Activated naive CD4-positive, alpha-beta T cell treated with Interleukin-2 at 50 U/mL for 16 hours (primary cell): ENCODE measurements at regions not wholly inside any gene's neighbourhood (a gene's known extent, or its start where the extent isn't known, plus 50 kb on each side); places are given as distances from the start of the nearest gene placed in this dataset.

ENCODE experiments used
- DNase-seq: peaks from one replicate; pipeline ENCODE4 v3.0.0-alpha.2; 2020

DNA sequence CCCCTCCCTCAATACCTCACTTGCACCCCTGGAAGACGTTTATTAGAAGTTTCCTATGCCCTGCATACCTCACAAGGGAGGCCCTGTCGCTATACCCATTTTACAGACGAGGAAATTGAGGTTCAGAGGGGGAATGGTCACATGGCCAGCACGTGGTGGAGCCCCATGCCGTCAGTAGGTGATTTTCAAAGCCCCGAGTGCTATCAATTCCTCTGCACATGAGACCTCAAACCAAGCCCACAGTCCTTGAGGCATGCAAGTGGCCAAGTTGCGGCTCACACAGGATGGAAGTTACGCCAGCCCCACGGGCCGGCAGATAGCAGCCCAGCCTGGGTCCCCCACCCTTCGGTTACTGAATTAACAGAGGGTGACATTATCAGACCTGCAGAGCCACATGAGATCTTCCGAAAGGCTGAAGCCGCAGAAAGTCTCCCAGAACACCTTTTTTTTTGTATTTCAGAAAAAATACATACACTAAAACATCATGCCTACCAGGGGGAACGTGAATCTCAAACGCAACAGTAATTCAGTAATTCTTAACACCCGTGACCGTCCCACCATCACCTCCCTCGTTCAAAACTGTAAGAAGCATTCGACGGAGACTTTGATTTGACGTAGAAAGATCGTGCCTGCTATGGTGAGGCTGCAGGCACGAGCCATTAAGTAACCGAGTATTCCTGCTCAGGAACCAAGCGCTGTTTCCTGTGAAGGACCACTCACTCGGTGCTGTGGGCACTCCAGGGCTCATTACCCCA, 129.0 kb downstream of the RFLNA start:
- no peak for DNase-seq

DNA sequence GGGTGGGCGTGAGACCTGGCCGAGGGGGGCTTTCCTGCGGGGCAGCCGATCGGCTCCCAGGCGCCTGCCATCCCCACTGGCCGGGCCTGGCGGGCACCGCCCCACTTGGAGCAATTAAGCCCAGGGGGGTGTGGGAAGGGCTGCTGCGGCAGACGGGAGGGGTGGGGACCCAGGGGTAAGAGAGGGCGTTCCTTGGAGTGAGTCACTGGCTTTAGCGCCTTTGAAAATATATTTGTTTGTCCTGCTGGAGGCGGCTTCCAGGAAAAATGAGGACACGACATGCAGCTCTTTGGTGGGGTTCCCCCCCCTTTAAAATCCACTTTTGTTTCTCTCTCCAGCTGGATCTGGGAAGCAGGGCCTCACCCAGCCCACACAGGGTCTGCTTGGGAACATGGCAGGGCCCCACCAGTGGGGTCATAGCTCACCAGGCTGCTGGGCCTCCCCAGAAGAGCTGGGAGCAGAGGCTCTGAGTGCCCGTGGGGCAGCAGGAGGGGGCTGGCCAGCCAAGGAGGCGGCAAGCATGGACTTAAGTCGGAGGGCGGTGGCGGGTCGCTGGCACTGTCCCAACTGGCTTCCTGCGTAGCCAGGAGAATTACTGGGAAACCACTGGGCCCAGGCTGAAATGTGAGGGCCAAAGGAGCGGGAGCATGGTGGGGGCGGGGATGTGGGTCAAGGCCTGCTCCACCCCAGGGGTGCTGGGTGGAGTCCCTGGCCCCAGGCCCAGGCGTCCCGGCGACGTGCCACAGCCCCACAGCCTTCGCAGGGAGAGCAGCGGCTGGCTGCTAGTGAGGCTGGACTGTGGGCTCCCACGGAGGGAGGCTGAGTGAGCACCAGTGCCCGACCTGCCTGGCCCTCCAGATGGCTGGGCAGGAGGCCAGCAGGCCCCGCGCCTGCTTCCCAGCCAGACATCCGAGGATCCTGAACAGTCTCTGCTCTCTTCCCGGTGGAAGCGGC, 128.0 kb downstream of the RFLNA start:
- no peak for DNase-seq

DNA sequence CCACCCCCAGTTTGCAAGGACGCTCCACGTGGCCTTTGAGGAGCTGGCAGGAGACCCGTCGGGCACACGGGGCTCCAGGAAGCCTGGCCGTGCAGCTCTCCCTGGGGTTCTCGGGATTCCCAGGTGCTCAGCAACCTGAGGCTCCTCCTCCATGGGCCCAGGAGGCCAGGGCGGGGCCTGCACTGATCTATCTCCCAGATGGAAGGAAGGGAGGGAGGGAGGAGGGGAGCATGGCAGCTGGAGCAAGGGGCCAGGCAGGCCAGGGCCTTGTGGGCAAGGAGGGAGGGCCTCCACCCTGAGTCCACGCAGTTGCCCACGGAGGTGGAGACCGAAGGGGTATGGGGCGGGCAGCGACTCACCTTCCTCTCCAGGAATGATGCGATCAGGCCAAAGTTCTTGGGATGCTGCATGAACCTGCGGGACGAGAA, 127.3 kb downstream of the RFLNA start:
- no peak for DNase-seq

DNA sequence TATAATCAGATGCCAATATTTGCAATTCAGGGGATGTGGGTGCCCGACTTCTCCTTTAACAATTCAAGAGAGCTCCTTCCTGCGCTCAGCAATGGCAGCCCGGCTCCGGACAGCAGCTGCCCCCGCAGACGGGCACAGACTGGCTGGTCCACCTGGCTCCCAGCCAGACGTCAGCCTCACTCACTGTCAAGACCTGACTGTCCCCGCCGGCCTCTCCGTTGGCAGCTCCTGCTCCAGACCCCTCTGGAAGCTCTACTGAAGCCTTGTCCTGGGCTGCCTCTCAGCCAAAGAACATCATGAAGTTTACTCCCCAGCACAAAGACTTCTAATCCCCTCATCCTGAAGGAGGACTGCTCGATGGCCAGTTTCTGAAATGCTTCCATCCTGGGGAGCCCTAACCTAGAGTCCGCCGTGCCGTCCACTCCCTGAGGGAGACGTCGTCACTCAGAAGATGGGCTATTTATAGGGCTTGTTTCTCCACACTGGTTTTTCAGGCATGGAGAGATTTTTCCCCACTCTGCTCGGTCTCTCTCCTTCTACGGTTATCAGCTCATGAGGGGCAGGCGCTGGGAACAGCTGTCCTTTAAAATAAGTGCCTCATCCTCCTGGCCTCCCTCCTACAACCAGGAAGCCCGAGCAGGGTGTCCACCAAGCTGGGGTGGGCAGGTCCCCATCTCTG, 126.2 kb downstream of the RFLNA start:
- DNase-seq: no peak

DNA sequence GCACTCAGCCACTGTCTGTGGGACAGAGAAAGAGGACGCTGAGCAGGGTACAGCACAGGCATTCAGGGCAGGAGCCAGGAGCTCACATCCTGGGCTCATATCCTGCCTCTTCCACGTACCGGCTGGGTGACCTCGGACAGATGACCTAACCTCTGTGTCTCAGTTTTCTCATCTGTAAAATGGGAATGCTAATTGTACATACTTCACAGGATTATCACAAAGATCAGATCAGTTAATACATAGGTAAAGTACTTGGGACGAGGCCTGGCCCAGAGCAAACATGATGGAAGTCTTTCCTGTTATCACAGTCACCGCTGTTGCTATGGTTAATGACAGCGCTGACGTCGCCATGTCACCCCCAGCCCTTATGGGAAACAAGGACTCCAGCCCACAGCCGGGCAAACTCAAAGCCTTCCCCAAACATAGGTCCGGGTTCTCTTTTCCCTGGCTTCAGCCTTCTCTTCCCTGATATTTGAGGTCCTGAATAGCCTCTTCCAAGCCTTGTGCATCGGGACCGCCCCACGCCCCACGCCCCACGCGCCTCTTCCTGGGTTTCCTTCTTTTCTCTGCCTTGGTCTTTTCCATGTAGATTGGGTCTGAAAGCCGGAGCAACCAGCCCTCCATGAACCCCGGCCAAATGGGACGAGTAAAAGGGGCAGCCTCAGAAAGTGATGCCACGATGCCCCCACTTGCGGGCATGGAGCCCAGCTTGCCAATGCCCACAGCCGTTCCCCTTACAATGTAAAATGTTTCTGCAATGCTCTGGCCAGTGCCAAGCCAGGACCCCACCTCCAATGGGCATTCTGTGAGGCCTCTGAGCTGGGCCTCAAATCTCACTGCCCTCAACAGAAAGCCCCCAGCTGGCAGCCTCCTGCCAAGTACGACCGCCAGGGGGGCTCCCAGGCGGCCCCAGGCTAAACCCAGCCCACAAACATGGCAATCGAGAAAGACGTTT, 125.4 kb downstream of the RFLNA start:
- DNase-seq: no peak

DNA sequence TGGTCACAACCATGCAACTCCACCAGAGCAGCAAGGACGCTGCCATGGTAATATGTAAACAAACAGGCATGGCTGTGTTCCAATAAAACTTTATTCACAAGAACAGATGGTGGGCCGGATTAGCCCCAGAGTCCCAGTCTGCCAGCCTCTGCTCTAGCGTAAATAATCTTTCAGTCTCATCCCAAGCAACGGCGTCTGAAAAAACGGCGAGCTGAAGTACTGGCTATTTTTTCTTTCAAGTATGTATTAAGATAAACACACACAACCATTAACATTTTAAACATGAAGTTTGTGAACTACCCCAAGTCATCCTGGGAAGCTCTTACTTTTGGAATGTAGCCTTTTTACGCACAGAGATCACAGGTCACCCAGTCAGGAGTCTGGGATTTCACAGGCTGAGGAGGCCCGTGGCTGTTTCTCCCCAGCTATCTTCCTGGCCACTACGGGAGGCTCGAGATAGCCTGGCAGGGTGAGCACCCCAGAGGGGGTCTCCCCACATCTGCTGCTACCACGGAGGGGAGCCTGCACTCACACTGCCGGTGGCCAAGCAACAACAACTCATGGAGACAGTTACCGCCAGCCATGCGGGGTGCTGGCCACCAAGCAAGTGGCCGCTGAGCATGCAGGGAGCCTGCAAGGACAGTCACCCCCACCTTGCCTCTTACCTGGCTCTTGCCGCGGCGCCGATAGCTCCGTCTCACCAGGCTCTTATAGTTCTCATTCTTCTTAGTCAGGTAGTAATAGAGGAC, 124.6 kb downstream of the RFLNA start:
- DNase-seq: no peak

DNA sequence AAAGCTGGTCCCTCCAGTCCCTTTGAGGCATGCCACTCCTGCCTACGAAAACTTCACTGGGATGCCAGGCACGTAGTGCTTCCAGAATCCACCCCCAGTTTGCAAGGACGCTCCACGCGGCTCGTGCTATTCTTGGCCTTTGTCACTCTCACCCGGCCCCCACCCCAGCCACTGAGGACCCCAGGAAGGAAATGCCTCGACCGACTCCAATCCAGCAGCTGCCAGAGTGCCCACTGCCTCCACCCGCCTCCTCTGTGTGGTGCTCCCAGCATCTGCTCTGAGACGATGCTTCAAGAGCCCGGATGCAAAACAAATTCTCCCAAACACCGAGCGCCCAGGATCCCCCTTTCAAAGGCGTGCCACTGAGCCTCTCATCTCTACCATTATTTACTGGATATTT, 123.9 kb downstream of the RFLNA start:
- DNase-seq: no peak

DNA sequence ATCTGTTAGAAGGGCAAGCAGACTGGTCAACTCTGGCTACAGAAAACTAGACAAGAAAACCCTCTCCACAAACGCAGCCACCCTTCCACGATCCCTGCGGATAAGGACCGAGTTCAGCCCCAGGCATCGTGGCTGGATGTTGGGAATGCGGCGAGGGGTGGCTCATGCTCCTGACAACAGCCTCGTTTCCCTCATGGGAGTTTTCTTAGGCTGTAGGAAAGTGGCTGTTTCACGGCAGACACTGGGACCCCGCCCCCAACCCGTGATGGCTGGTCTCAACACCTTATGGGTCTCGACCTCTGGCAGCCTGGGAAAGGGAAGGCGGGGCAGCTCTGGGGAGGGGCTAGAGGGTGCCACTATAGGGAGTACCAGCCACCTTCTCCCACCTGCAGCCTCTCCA, 123.3 kb downstream of the RFLNA start:
- DNase-seq: no peak

DNA sequence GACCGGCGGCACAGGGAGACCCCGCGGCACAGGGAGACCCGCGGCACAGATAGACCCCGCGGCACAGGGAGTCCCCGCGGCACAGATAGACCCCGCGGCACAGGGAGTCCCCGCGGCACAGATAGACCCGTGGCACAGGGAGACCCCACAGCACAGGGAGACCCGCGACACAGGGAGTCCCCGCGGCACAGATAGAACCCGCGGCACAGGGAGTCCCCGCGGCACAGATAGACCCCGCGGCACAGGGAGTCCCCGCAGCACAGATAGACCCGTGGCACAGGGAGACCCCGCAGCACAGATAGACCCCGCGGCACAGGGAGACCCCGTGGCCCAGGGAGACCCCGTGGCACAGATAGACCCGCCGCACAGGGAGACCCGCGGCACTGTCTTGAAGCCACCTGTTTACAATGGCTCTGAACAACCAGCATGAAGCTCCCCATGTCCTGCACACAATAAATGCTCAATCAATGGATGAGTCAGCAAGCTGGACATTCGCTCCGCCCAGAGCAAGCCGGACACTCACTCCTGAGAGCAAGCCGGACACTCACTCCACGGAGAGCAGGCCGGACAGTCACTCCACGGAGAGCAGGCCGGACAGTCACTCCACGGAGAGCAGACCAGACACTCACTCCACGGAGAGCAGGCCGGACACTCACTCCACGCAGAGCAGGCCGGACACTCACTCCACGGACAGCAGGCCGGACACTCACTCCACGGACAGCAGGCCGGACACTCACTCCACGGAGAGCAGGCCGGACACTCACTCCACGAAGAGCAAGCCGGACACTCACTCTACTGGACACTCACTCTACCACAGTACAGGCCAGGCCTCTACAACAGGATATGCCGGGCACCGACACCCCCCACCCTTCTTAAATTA, 121.9 kb downstream of the RFLNA start:
- DNase-seq: no peak

DNA sequence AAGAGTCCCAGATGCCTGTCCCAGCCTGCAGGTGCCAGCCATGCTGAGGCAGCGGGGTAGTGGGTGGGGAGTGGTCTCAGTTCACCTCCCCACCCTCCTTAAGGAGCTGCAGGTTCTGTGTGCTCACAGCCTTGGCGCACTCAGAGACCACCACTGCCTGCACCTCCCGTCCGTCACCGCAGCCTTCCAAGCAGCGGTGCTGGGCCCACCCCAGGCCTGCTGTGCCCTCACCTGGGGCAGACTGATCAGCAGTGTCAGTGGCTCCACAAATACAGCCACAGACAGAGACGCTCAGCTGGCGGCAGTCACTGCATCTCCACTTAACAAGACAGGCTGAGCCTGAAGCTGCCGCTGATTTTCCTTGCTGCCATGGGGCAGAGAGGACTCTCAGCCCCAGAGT, 120.2 kb downstream of the RFLNA start:
- no peak for DNase-seq

DNA sequence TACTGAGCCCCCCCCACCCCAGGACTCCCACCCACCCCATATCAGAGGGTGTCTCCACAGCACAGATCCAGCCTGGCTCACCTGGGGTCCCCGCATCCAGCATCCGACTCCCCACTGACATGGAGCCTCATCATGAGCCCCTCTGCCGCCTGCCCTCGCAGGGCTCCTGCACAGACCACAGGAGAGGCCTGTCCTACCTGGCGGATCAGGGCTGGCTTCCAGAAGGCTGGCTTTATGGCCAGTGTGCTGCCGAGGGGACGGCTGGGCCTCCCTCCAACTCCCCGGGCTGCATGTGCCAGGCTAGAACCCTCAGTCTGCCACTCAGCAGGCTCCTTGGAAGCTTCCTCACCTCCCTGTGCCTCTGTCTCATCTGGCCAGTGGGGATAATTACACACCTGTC, 119.0 kb downstream of the RFLNA start:
- no peak for DNase-seq

DNA sequence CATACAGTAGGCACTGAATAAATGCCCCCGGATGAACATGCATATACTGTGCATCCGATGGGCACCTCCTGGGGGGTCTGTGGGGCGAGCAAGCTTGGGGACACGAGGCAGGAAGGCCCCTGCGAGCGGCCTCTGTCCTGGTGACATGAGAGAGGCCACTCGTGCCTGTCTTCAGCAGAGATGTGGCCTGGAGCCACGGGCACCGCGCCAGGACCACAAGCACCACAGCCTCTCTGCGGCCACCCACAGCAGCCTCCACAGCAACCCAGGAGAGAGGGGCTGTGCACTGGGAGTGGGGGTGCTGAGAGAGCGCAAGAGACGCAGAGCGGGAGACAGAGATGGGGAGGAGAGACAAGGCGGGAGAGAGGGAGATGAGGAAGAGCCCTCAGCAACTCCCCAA, 118.5 kb downstream of the RFLNA start:
- no peak for DNase-seq

DNA sequence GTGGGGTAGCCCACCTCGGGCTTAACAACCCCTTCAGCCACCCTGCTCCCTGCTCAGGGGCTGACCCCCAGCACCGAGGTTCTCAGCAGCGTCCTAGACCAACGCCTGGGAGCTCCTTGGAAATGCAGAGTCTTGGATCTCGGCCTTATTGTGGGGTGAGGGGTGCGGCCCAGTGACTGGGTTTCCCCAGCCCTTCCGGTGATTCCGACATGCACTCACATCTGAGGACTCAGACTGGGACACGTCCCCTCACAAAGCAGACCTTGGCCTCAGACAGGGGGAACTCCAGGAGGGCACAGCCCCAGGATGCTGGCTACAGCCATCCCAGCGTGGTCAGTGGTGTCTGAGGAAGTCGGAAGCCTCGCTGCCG, 117.7 kb downstream of the RFLNA start:
- DNase-seq: no peak

DNA sequence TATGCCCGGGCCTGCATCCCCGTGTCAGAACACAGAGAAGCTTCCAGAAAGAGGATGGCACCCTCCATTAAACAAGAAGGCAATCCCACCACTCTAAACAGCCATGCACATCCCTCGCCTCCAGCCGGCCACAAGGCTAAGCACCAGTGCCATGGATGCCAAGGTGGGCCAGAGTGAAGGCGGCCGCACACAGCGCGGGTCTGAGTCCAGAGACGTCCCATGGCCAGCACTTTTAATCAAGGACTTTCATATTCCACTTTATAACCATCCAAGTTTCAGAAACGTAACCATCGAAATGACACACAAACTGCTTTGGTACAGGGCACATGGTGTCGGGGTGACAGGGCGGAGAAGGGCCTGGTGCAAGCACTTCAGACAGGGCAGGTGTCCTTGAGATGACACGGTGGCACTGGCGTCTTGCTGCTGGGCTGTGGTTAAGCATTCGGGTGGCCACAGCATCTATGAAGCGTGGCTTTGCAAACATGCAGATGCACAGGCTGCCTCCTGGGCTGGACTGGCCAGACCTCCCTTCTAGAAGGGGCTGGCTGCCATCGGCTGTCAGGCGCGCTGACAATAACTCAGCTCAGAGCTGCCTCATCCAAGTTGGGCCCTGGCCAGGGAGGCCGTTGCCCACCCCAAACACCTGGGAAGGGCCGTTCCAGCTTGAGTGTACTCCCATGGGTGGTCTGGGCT, 117.2 kb downstream of the RFLNA start:
- no peak for DNase-seq

DNA sequence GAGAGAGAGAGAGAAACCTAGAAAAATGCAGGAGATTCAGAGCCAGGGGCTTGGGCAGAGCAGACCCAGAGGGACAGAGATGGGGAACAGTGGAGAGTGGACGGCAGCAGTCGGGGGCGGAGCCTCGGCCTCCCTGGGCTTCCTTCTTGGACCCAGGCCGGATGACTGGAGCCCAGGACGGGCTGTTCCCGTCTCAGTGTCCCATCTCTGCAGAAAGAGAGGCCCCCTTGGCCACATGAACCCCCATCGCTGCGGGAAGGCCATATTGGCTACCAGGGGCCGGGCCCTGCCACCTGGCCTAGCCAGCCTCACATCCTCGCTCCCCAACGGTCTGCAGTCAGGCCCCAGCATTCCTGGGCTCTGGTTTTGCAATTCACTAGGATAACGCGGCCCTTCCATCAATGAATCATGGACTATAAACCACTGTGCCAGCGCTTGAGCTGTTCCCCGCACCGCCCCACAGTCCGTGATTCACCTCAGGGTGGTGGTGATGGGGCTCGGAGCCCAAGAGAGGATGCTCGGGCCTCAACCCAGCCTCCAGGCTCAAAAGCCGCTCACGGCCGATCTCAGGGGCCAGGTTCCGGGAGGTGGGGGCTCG, 116.5 kb downstream of the RFLNA start:
- DNase-seq: no peak

DNA sequence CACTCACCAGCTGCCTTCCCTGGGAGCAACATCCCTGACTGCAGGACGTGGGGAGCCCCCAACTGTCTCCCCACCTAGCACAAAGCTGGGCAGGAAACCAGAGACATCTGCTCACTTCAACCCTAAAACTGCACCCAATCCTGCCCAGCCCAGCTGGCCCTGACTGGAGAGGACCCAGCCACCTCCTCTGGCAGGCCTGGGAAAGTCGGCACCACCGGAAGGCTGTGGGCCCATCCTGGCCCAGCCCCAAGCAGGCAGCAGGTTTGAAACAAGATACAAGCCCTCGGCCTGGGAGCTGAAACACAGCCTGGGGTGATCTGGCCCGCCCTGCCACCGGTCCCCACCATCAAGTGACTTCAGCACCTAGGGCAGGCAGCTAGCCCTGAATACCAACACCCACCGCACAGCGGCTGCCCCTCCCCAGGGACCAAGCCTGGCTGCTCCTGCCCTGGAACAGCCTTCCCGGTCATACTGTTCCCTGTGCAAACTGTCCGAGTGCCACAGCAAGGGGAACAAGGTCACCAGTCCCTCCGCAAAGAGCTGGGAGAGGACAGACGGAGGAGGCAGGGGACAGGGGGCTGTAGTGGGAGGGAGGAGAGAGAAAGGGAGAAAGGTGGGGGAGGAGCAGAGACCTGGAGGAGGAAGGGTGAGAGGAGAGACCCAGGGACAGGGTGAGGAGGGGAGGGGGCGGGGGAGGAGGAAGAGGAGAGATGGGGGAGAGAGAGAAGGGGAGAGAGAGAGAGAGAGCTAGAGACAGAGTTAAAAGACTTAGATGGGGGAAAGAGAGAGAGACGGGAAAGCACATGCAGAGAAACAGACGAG, 115.7 kb downstream of the RFLNA start:
- DNase-seq: no peak

DNA sequence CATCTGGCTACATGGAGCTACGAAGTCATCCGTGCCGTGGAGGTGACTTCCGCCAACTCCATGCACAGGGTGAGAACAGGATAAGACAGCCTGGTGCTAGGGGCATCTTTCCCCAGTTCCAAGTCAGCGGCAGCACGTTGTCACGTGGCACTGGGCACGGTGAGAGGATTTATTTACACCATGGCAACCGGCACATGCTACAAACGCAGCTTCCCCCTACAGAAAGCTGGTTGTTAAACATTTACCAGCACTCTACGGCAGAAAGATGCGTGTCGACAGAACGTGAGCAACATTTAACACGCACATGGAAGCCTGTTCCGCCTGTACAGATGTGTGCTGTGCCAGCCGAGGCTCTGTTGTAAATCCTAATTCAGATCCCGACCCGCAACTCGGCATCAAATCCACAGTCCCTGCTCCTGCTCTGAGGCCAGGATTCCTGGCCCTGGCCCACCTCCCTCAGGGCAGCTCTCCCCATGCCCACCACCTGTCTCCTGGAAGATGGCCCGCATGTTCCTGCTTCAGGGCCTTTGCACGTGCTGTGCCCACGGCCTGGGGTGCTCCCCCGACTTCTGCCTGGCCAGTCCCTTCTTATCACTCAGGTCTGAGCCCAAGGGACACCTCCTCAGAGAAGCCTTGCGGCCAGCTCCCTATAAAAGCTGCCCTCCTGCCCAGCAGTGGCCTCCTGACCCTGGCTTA, 114.1 kb downstream of the RFLNA start:
- DNase-seq: no peak

DNA sequence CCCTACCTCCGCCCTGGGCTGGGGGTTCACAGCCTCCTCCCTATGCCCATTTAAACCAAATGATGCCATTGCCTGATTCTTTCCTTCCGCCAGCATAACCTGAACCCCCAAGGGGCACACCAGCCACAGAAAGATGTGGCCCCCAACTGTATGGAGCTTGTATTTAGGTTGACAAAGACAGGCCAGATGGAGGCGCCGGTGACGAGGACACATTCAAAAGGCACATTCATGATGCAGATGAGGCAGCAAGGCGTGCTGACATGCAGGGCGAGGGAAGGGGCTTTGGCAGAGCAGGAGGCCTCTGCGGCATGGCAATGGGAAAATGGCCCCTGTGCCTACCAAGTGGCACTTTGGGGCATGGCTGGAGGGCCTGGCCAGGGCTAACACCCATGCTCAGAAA, 112.2 kb downstream of the RFLNA start:
- DNase-seq: no peak
